K562 (cell line): ENCODE measurements at regions not wholly inside any gene's neighbourhood (a gene's known extent, or its start where the extent isn't known, plus 50 kb on each side); places are given as distances from the start of the nearest gene placed in this dataset.

ENCODE experiments used
- ATAC-seq: fragments of 200-7000 bp; cut with Tn5 transposase; 3 replicates; pipeline ENCODE4 v1.9.1; 2020; ENCODE audit warnings: moderate library complexity
- BruUV-seq: library from RNA; stranded (reverse); fragments of 400-500 nt; replicated peaks from 2 replicates; lab custom pipeline; 2021; lab: Mats Ljungman, UMichigan
- CTCF ChIA-PET: fragments of 300-600 bp; formaldehyde crosslinking; extraction: SDS; loops from one replicate; lab custom pipeline; 2021; ENCODE audit warnings: low intra/inter-chr PET ratio; lab: Yijun Ruan, JAX
- POLR2A ChIA-PET: fragments of 300-600, 350-650 bp; sonication (Branson Sonifier 250); formaldehyde crosslinking; extraction: SDS; loops from one replicate; lab custom pipeline; 2021; ENCODE audit warnings: antibody characterized with exemption, inconsistent platforms; lab: Yijun Ruan, JAX
- DNase-seq, 4 experiments: peaks; one replicate each; pipeline versions ENCODE4 v3.0.0 to v3.0.0-alpha.2; 2011 to 2018; ENCODE audit warnings: low spot score in 3 of 4, mixed read lengths in 3 of 4; ENCODE audit errors: extremely low read depth in 1 of 4
- FAIRE-seq: peaks from 2 replicates; lab custom pipeline; 2011; peaks lifted over from hg19 to GRCh38; lab: Jason Lieb, UNC
- H2AFZ ChIP-seq: 2 replicates; pipeline ENCODE4 v1.6.0; 2011; ENCODE audit warnings: low read depth, low read length, control low read depth, inconsistent platforms
- H3K27ac ChIP-seq: fragments of 200-600 bp; 3 replicates; pipeline ENCODE4 v1.8.0; 2011; ENCODE audit warnings: low read depth, mild to moderate bottlenecking, control low read depth, inconsistent platforms, low read length, moderate library complexity, mixed read lengths; ENCODE audit errors: extremely low read depth
- H3K27me3 ChIP-seq, 2 experiments: fragments of 300-600 bp in 1 of 2; 2 replicates in 1 of 2; 3 replicates in 1 of 2; pipeline versions ENCODE4 v1.6.0 to v1.8.0; 2011; ENCODE audit warnings: inconsistent platforms in 2 of 2, low read length in 2 of 2, mild to moderate bottlenecking in 1 of 2, mixed read lengths in 1 of 2, moderate library complexity in 1 of 2; ENCODE audit not compliant: control insufficient read depth in 2 of 2, insufficient read depth in 2 of 2
- H3K36me3 ChIP-seq: fragments of 300-600 bp; 3 replicates; pipeline ENCODE4 v1.8.0; 2011; ENCODE audit warnings: mild to moderate bottlenecking, low read length, inconsistent platforms; ENCODE audit not compliant: control insufficient read depth, insufficient read depth
- H3K4me1 ChIP-seq, 2 experiments: fragments of 200-600 bp in 1 of 2; replicated peaks in 1 of 2; 2 replicates in 1 of 2; 3 replicates in 1 of 2; pipeline versions ENCODE4 v1.5.1 to v1.8.0; 2011; ENCODE audit warnings: inconsistent platforms in 2 of 2, low read length in 2 of 2, mild to moderate bottlenecking in 1 of 2, mixed read lengths in 1 of 2, moderate library complexity in 1 of 2; ENCODE audit not compliant: control insufficient read depth in 2 of 2, insufficient read depth in 2 of 2
- H3K4me2 ChIP-seq: 2 replicates; pipeline ENCODE4 v1.6.1; 2011; ENCODE audit warnings: low read length, control low read depth, inconsistent platforms, mixed read lengths; ENCODE audit not compliant: insufficient read depth
- H3K4me3 ChIP-seq: fragments of 200-600 bp; sonication (generic), shearing (Covaris generic); 2 replicates; pipeline ENCODE4 v1.5.1; 2016; ENCODE audit warnings: control low read depth, inconsistent platforms
- H3K79me2 ChIP-seq: fragments of 200-600 bp; 3 replicates; pipeline ENCODE4 v1.8.0; 2011; ENCODE audit warnings: low read length, inconsistent platforms; ENCODE audit not compliant: control insufficient read depth, insufficient read depth
- H3K9ac ChIP-seq, 2 experiments: 2 replicates each; pipeline versions ENCODE4 v1.6.0 to v1.6.1; 2011; ENCODE audit warnings: low read depth in 2 of 2, low read length in 2 of 2, control low read depth in 1 of 2, inconsistent platforms in 1 of 2, mild to moderate bottlenecking in 1 of 2, mixed read lengths in 1 of 2; ENCODE audit not compliant: insufficient read depth in 1 of 2
- H3K9me1 ChIP-seq: one replicate; pipeline ENCODE4 v1.6.0; 2011; ENCODE audit warnings: inconsistent platforms, mild to moderate bottlenecking, low read length, moderate library complexity; ENCODE audit not compliant: control insufficient read depth, insufficient read depth
- H3K9me3 ChIP-seq: replicated peaks from 2 replicates; pipeline ENCODE4 v1.5.1; 2011; ENCODE audit warnings: low read depth, low read length, inconsistent platforms; ENCODE audit not compliant: control insufficient read depth, insufficient read depth
- H4K20me1 ChIP-seq: replicated peaks from 2 replicates; pipeline ENCODE4 v1.6.1; 2011; ENCODE audit warnings: low read length, inconsistent platforms, mixed read lengths; ENCODE audit not compliant: control insufficient read depth, insufficient read depth
- MYBL2 ChIP-seq, 2 experiments: fragments of 450-650 bp in 1 of 2; sonication (generic) in 1 of 2; formaldehyde crosslinking in 1 of 2; IDR thresholded peaks; 2 replicates each; pipeline versions ENCODE4 v1.6.1 to v1.8.1; 2017 to 2022; ENCODE audit warnings: borderline replicate concordance in 1 of 2, inconsistent platforms in 1 of 2, low read depth in 1 of 2, mild to moderate bottlenecking in 1 of 2, missing genetic modification reagents in 1 of 2, moderate library complexity in 1 of 2
- NFIC ChIP-seq: fragments of 450-650 bp; IDR thresholded peaks from 2 replicates; pipeline ENCODE4 v1.6.1; 2017; ENCODE audit warnings: mild to moderate bottlenecking, inconsistent platforms
- ZNF140 ChIP-seq: fragments of 250-450 bp; sonication (Bioruptor Pico); IDR thresholded peaks from 2 replicates; pipeline ENCODE4 v1.8.0; 2021; ENCODE audit warnings: moderate library complexity, mild to moderate bottlenecking, inconsistent platforms
- ZNF224 ChIP-seq: sonication (generic); formaldehyde crosslinking; IDR thresholded peaks from 2 replicates; pipeline ENCODE4 v1.8.0; 2022; ENCODE audit warnings: mild to moderate bottlenecking, missing genetic modification reagents
- WGBS: fragments of 100-300 bp; shearing (Covaris generic); methylation state at CpG from one replicate; pipeline ENCODE4 v1.1.6; 2016; ENCODE audit warnings: low coverage, mixed read lengths; ENCODE audit not compliant: insufficient coverage; ENCODE audit errors: missing lambda C conversion rate; 5-methylcytosine and 5-hydroxymethylcytosine counted together
- in situ Hi-C: fragments of 300-500 bp; cut with MboI; formaldehyde crosslinking; loops from 4 replicates; pipeline ENCODE4 v1.15.0; 2018; ENCODE audit warnings: inconsistent platforms, mixed read lengths
- intact Hi-C: fragments of 100-400 bp; cut with micrococcal nuclease; formaldehyde crosslinking; loops from 2 replicates; pipeline ENCODE4 v1.14.2; 2022
- TF ChIP-seq, protein P1 (sequence below), 2 experiments: fragments of 450-650 bp; formaldehyde crosslinking in 1 of 2; IDR thresholded peaks; 2 replicates each; pipeline versions ENCODE4 v1.4.0 to v1.6.1; 2014 to 2020; ENCODE audit warnings: mild to moderate bottlenecking in 2 of 2, borderline replicate concordance in 1 of 2, low read depth in 1 of 2

DNA sequence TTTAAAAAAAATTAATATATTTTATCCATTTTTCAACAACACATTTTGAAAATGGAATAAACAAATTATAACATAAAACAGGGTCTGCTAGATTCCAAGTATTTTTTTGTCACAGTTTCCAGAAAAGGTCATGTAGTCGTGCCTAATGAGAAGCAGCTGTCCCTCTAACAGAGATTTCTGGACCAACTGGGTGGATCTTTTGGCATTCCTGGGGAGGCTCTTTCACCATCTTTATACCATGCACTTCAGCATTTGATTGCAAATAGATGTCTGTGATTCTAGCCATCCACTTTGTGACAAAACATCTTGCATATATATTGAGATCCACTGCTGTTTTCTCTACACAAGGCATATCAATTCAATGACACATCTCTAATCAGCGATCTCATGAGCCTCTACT lies 210.7 kb upstream of the LDB2 start:
- Histone ChIP-seq H3K27me3 (no peaks in the 10 kb centered on the region), H3K9me3 (no peaks in the 10 kb centered on the region), H4K20me1 (no peaks in the 10 kb centered on the region), H3K4me3 (no peak overlapping the region), H3K9me1 (no peaks in the 10 kb centered on the region), H2AFZ (no peak overlapping the region), H3K79me2 (no peaks in the 10 kb centered on the region), H3K4me2 (no peak overlapping the region), H3K4me1 (no peaks in the 10 kb centered on the region), H3K27ac (no peak overlapping the region), H3K36me3 (no peaks in the 10 kb centered on the region), H3K9ac (no peak overlapping the region)
- WGBS, result 3% methylated on average over 2 of the region's 2 CpGs
- BruUV-seq, result no TSS peak
- intact Hi-C loops, result no loop called here
- in situ Hi-C loops, result no loop called here
- POLR2A ChIA-PET, result no interaction called here
- CTCF ChIA-PET, result no interaction called here
- DNase-seq (no peak), FAIRE-seq (no peak), ATAC-seq (no peak)
- TF ChIP-seq NFIC (no peak), MYBL2 (IDR thresholded peaks at IDR 0.05; ENCODE audit: low read depth) (no peak), MYBL2 (CRISPR knock-in tag; IDR thresholded peaks at IDR 0.05; ENCODE audit: borderline replicate concordance) (no peak), ZNF224 (CRISPR knock-in tag) (no peak), ZNF140 (no peak)
- TF ChIP-seq, protein P1, sequence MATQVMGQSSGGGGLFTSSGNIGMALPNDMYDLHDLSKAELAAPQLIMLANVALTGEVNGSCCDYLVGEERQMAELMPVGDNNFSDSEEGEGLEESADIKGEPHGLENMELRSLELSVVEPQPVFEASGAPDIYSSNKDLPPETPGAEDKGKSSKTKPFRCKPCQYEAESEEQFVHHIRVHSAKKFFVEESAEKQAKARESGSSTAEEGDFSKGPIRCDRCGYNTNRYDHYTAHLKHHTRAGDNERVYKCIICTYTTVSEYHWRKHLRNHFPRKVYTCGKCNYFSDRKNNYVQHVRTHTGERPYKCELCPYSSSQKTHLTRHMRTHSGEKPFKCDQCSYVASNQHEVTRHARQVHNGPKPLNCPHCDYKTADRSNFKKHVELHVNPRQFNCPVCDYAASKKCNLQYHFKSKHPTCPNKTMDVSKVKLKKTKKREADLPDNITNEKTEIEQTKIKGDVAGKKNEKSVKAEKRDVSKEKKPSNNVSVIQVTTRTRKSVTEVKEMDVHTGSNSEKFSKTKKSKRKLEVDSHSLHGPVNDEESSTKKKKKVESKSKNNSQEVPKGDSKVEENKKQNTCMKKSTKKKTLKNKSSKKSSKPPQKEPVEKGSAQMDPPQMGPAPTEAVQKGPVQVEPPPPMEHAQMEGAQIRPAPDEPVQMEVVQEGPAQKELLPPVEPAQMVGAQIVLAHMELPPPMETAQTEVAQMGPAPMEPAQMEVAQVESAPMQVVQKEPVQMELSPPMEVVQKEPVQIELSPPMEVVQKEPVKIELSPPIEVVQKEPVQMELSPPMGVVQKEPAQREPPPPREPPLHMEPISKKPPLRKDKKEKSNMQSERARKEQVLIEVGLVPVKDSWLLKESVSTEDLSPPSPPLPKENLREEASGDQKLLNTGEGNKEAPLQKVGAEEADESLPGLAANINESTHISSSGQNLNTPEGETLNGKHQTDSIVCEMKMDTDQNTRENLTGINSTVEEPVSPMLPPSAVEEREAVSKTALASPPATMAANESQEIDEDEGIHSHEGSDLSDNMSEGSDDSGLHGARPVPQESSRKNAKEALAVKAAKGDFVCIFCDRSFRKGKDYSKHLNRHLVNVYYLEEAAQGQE (IDR thresholded peaks at IDR 0.05; ENCODE audit: borderline replicate concordance), result no peak
- TF ChIP-seq, protein P1 (CRISPR knock-in tag; IDR thresholded peaks at IDR 0.05; ENCODE audit: low read depth), result no peak
